ENCODE measurements at regions not wholly inside any gene's neighbourhood (a gene's known extent, or its start where the extent isn't known, plus 50 kb on each side); places are given as distances from the start of the nearest gene placed in this dataset.
A peak's percentile ranks its signal among the peaks of the same experiment; 100 is the strongest.

- ATAC-seq (no peak), DNase-seq (no peak)
- Histone ChIP-seq H3K4me3 (no peak overlapping the region), H3K4me1 (ENCODE audit: low read depth) (no peaks in the 10 kb centered on the region), H3K9me3 (no peaks in the 10 kb centered on the region), H3K36me3 (ENCODE audit: low read depth) (no peaks in the 10 kb centered on the region)
- TF ChIP-seq CTCF (IDR thresholded peaks at IDR 0.05), result no peak
- intact Hi-C loops (cut with DNase I, micrococcal nuclease), result no loop called here
Measured at GRCh38 chr14:34183478-34183877, 232.6 kb upstream of the EGLN3 start.

DNA sequence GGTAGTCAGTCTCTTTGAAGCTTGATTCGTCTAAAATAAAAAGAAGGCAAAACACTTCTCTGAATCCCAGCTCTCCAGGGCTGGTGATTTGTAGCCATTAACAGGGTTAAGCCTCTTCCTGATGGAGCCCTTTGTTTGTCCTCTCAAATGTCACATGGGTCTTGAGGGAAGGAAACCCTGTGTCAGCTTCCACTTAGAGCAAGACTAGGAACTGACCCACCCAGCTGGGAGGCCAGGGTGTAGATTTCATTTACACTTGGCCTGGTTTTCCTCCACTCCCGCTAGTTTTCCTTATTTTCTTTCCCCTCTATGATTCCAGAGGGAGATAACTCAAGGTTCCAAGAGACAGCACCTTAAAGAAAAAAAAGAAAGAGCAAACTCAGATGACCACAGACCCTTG, 230.5 kb upstream of the EGLN3 start:
- no peak for ATAC-seq
- TF ChIP-seq CTCF (IDR thresholded peaks at IDR 0.05), result no peak
- intact Hi-C loops (cut with DNase I, micrococcal nuclease), result no loop called here
- DNase-seq, result no peak
- no peaks in the 10 kb centered on the region for H3K4me1 ChIP-seq (ENCODE audit: low read depth)
- no peaks in the 10 kb centered on the region for H3K9me3 ChIP-seq
- H3K36me3 ChIP-seq (ENCODE audit: low read depth), result no peaks in the 10 kb centered on the region
- H3K4me3 ChIP-seq, result no peak overlapping the region

- H3K4me3 ChIP-seq, result no peak overlapping the region
- intact Hi-C loops (cut with DNase I, micrococcal nuclease), result no loop called here
- H3K36me3 ChIP-seq (ENCODE audit: low read depth), result no peaks in the 10 kb centered on the region
- H3K9me3 ChIP-seq, result no peaks in the 10 kb centered on the region
- DNase-seq, result no peak
- ATAC-seq, result no peak
- no peak for TF ChIP-seq CTCF (IDR thresholded peaks at IDR 0.05)
- no peaks in the 10 kb centered on the region for H3K4me1 ChIP-seq (ENCODE audit: low read depth)
Measured at GRCh38 chr14:34180869-34181268, 230.0 kb upstream of the EGLN3 start.

- intact Hi-C loops (cut with DNase I, micrococcal nuclease), result no loop called here
- H3K4me1 ChIP-seq (ENCODE audit: low read depth), result no peaks in the 10 kb centered on the region
- no peak for DNase-seq
- no peak for TF ChIP-seq CTCF (IDR thresholded peaks at IDR 0.05)
- H3K36me3 ChIP-seq (ENCODE audit: low read depth), result no peaks in the 10 kb centered on the region
- peak; percentile 25 for ATAC-seq
- H3K9me3 ChIP-seq, result no peaks in the 10 kb centered on the region
- no peak overlapping the region for H3K4me3 ChIP-seq
Measured at GRCh38 chr14:34180434-34180833, 229.6 kb upstream of the EGLN3 start.

DNA sequence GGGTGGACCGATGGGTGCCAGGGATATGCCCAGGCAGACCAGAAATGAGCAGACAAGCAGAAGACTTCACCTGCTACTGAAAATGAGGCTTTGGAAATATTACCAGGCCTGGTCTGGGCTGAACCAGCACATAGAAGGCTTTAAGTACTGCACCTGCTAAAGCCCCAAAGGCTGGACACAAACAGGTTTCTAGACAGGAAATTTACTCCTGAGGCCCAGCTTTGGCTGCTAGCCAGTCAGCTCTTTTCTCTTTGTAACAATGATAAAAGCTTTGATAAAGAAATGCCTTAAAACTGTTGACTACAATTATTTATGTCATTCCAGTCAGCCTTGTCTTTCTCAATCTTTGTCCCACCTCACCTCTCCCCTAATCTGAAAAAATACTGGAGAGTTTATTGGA, 228.9 kb upstream of the EGLN3 start:
- Histone ChIP-seq H3K36me3 (ENCODE audit: low read depth) (no peaks in the 10 kb centered on the region), H3K4me3 (no peak overlapping the region), H3K4me1 (ENCODE audit: low read depth) (no peaks in the 10 kb centered on the region), H3K9me3 (no peaks in the 10 kb centered on the region)
- DNase-seq, result no peak
- intact Hi-C loops (cut with DNase I, micrococcal nuclease), result no loop called here
- TF ChIP-seq CTCF (IDR thresholded peaks at IDR 0.05), result no peak
- no peak for ATAC-seq

- no peak for TF ChIP-seq CTCF (IDR thresholded peaks at IDR 0.05)
- H3K36me3 ChIP-seq (ENCODE audit: low read depth), result no peaks in the 10 kb centered on the region
- no peak overlapping the region for H3K4me3 ChIP-seq
- ATAC-seq, result no peak
- H3K9me3 ChIP-seq, result no peaks in the 10 kb centered on the region
- H3K4me1 ChIP-seq (ENCODE audit: low read depth), result no peaks in the 10 kb centered on the region
- intact Hi-C loops (cut with DNase I, micrococcal nuclease), result no loop called here
- DNase-seq, result no peak
Measured at GRCh38 chr14:34177466-34177865, 226.6 kb upstream of the EGLN3 start.
